NCI-H2196 (cell line): ENCODE measurements at regions not wholly inside any gene's neighbourhood (a gene's known extent, or its start where the extent isn't known, plus 50 kb on each side); places are given as distances from the start of the nearest gene placed in this dataset.

ENCODE experiments used
- DNase-seq: peaks from one replicate; lab custom pipeline; 2025; ENCODE audit not compliant: unreplicated experiment; lab: John Stamatoyannopoulos, UW

GRCh38 chr15:37777006-37777405 lies 157.4 kb upstream of the TMCO5A start:
- no peak for DNase-seq

GRCh38 chr15:37783290-37783689 lies 151.2 kb upstream of the TMCO5A start:
- DNase-seq = no peak

- DNase-seq = no peak
Observed at GRCh38 chr15:37788330-37788729, 146.1 kb upstream of the TMCO5A start.

DNA sequence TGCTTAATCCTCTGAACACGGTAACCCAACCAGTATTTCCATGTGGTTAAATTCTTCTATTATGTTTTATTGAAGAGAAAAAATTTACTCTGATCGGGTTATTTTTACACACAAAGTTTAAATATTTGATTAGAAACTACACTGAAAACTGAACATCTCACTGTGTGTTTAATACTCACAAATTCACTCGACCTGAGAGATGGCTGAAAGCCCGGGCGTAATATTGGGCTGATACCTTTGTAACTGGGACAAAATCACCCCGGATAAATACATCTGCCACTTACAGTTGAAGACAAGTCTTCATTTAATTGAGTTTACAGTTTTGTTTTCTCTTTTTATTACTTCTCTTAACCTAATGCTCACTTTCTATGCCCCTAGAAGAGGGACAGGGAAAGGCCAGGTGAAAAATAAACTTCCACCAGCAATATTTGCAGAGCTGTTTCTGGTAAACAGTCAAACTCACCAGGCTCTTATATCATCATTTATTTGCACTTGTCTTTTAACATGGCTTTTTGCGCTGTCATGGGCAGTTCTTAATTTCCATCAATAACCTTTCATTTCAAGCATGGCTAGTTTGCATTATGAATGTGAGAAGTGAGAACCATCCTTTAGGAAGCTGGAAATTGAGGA lies 145.6 kb upstream of the TMCO5A start:
- DNase-seq = peak; percentile 23

- no peak for DNase-seq
Observed at GRCh38 chr15:37789397-37789786, 145.0 kb upstream of the TMCO5A start.

- DNase-seq = no peak
Observed at GRCh38 chr15:37789881-37790280, 144.6 kb upstream of the TMCO5A start.

DNA sequence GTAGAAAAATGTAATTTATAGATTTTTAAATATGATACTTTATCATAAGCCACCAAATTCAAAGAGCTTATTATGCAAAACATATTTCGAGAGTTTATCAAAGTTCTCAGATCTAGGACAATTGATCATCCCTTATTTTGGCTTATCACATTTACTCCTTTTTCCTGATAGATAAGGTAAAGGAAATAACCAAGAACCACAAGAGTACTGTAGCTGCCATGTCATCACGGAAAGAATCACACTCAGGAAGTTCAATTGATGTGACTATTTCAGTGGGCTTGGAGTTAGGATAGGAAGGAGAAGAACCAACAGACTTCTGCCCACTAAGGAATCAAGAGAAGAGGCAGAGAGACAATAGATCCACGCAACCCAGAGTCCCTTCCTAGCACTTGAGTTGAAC lies 142.7 kb upstream of the TMCO5A start:
- no peak for DNase-seq

- DNase-seq = no peak
Observed at GRCh38 chr15:37792351-37792750, 142.1 kb upstream of the TMCO5A start.

- no peak for DNase-seq
Observed at GRCh38 chr15:37793851-37794250, 140.6 kb upstream of the TMCO5A start.

DNA sequence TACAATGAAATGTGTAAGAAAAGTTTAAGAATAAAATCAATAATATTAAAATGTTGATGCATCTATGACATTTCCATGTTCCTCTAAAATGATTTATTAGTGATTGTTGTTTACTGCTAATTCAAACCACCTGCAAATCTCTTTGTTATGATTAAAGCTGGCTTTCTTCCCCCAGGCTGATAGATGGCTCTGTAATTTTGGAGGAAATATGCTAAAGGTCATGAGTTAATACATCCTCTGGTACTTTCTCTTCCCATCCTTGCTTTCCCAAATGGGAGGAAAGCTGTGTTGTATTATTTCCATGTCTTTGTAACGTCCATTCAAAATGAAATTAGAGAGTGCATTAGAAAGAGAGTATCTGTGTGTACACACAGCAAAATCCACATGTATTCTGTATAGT lies 139.5 kb upstream of the TMCO5A start:
- DNase-seq = no peak

DNA sequence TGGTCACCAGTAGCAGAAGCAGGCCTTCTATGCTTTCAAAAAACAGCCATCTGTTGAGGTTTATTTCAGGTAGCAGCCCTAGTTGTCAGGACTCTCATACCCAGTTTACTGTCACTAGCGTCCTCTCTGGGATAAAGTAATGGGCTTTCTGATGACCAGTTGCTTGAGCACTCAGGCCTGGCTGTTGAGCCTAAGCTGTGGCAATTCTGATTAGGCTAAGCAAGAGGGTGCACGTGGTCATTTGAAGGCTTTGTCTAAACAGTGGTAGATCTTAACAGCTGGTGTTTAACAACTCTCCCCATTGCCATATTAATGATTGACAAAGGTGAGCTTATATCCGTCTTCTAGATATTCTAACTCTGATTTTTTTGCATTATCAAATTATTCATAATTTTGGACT lies 132.9 kb upstream of the TMCO5A start:
- DNase-seq = no peak

GRCh38 chr15:37806808-37807207 lies 127.6 kb upstream of the TMCO5A start:
- no peak for DNase-seq

DNA sequence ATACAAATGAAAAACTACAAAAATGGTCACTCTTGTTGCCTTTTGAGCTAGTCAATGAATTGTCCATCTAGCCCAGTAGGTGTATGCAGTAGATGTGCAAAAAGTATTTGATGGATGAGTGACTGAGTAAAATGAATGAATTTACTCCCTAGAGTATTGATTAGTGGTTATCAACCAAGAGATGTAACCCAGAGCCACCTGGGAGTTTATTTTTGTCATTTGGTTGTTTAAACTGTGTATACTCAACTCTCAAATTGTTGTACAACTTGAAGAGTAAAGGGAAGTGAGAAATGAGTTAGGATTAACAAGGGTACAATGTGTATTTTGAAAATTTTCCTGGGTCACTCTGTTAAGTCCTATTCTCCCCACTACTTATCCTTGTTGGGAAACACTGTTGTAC lies 124.1 kb upstream of the TMCO5A start:
- no peak for DNase-seq

- no peak for DNase-seq
Observed at GRCh38 chr15:37813306-37813705, 121.1 kb upstream of the TMCO5A start.

GRCh38 chr15:37814847-37815515 lies 119.5 kb upstream of the TMCO5A start:
- no peak for DNase-seq

- DNase-seq = no peak
Observed at GRCh38 chr15:37818152-37818677, 116.2 kb upstream of the TMCO5A start.

GRCh38 chr15:37819191-37819590 lies 115.2 kb upstream of the TMCO5A start:
- DNase-seq = no peak

DNA sequence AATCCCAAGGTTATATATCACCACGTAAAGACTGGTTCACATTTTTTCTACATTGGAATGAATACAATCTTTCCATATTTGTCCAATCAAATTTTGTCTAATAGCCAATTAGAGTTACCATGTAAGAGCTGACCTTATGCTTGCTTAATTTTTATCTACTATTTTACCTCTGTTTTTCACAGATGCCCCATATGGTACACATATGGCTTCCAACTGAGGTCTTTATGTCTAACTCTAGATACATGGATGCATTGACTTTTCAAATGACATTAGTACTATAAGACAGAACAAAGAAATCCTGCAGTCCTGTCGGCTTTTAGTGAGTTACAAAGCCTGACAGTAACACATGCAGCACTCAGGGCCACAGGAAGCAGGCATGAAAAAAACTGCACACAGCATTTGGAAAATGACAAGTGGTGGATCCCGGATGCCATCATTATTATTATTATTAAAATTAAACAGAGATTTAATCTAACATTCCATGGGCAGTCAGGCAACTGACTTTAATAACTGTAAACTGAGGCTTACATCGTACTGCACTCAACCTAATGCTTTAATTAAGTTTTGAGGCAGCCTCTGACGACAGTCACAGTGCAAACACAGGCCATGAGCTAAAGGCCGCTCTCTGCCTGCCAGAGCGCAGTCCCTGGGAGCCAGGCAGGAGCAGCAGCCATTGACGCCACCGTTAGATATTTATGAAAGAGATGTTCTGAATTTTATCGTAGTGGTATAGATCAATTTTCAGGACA lies 113.9 kb upstream of the TMCO5A start:
- no peak for DNase-seq

DNA sequence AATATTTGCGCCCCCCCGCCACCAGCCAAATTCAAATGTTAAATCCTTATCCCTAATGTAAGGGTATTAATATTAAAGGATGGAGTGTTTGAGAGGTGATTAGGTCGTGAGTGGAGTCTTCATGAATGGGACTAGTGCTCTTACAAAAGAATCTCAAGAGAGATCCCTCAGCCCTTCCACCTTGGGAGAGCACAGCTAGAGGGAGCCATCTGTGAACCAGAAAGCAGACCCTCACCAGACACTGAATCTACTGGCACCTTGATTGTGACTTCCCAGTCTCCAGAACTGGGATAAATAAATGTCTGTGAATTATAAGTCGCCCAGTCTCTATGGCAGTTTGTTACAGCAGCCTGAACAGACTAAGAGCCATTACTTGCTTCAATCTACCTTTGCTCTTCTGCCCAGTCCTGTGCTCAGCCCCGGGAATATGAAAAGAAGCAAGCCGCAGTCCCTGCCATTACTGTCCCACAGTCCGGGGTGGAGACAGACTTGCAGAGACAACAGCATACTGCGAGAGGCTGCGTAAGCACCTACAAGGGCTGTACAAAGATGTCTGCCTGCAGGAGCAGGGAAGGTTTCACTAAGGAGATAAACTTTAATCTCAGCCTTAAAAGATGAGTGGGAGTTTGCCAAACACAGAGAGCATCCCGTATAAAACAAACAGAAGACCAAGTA lies 110.7 kb upstream of the TMCO5A start:
- DNase-seq = no peak

GRCh38 chr15:37824717-37825382 lies 109.6 kb upstream of the TMCO5A start:
- no peak for DNase-seq

DNA sequence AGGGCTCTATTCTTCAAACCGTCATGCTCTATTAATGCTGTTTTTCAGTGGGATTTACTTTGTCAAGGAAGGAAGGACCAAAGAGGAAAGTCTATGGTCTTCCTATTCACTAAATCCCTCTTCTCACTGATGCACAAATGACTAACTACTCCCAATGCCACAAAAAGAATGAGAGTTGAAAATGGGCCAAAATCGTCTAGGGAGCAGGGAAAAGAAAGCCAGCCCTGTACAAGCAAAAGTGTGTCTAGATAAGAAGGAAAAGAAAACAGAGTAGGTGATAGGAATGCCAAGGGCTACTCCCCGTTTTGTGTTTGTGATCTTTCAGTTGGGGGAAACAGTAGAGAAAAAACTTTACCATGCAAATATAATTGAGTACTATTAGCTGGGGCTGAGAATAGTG lies 97.2 kb upstream of the TMCO5A start:
- DNase-seq = no peak
